A673 (cell line): ENCODE measurements at regions not wholly inside any gene's neighbourhood (a gene's known extent, or its start where the extent isn't known, plus 50 kb on each side); places are given as distances from the start of the nearest gene placed in this dataset.

ENCODE experiments used
- CTCF ChIP-seq: fragments of 300-800, 200-600 bp; sonication (generic); conservative IDR thresholded peaks from 2 replicates; pipeline ENCODE4 v1.5.1; 2017; ENCODE audit warnings: low read depth, mild to moderate bottlenecking, antibody characterized with exemption, low read length, moderate library complexity, mixed read lengths
- EZH2 ChIP-seq: fragments of 200-600 bp; sonication (generic); IDR thresholded peaks from 2 replicates; pipeline ENCODE4 v1.6.1; 2017; ENCODE audit warnings: borderline replicate concordance, low read depth, mild to moderate bottlenecking, mixed read lengths, antibody characterized with exemption, low read length; ENCODE audit not compliant: poor library complexity, severe bottlenecking

- TF ChIP-seq CTCF (no peak), EZH2 (no peak)
These were observed 439.2 kb upstream of the ERCC4 start for GRCh38 chr16:13480801-13481200.
